PC-9 (cell line): ENCODE measurements at regions not wholly inside any gene's neighbourhood (a gene's known extent, or its start where the extent isn't known, plus 50 kb on each side); places are given as distances from the start of the nearest gene placed in this dataset.

Experiments
- EZH2 ChIP-seq: fragments of 200-600 bp; sonication (generic); IDR thresholded peaks from 2 replicates; pipeline ENCODE4 v1.8.0; 2017; ENCODE audit warnings: antibody characterized with exemption, low read depth
- TF ChIP-seq, protein P1 (sequence below): fragments of 200-600 bp; sonication (generic); conservative IDR thresholded peaks from 2 replicates; pipeline ENCODE4 v1.6.1; 2017; ENCODE audit warnings: mixed run types, antibody characterized with exemption, mild to moderate bottlenecking, moderate library complexity

DNA sequence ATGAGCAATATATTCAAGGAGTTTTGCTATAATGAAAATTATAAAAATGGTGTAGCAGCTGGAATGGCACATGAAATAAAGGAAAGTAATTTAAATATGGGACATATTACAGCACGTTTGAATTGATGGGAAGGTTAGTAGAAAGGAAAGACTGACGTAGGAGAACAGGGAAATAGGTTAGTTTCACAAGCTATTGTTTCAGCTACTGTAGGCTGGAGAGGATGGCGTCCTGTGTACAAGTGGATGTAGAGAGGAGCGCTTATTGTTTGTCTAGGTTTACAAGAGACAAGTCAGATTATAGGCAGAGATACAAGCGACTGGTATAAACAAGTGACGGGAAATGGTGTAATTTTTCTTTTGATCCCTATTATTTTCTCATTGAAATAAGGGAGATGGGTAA, 431.2 kb upstream of the PDE3A start:
- TF ChIP-seq, protein P1, sequence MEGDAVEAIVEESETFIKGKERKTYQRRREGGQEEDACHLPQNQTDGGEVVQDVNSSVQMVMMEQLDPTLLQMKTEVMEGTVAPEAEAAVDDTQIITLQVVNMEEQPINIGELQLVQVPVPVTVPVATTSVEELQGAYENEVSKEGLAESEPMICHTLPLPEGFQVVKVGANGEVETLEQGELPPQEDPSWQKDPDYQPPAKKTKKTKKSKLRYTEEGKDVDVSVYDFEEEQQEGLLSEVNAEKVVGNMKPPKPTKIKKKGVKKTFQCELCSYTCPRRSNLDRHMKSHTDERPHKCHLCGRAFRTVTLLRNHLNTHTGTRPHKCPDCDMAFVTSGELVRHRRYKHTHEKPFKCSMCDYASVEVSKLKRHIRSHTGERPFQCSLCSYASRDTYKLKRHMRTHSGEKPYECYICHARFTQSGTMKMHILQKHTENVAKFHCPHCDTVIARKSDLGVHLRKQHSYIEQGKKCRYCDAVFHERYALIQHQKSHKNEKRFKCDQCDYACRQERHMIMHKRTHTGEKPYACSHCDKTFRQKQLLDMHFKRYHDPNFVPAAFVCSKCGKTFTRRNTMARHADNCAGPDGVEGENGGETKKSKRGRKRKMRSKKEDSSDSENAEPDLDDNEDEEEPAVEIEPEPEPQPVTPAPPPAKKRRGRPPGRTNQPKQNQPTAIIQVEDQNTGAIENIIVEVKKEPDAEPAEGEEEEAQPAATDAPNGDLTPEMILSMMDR, result no peak
- no peak for TF ChIP-seq EZH2
